GM23338 (cell line): ENCODE measurements at regions not wholly inside any gene's neighbourhood (a gene's known extent, or its start where the extent isn't known, plus 50 kb on each side); places are given as distances from the start of the nearest gene placed in this dataset.

Experiments used
- ATAC-seq: fragments of 200-7000 bp; cut with Tn5 transposase; 3 replicates; pipeline ENCODE4 v1.9.1; 2020
- DNase-seq: peaks from one replicate; pipeline ENCODE4 v3.0.0-alpha.2; 2015; ENCODE audit warnings: low spot score
- H2AFZ ChIP-seq: fragments of 200-600 bp; sonication (generic); 2 replicates; pipeline ENCODE4 v1.8.0; 2016; ENCODE audit warnings: antibody characterized with exemption, mild to moderate bottlenecking, moderate library complexity
- H3F3A ChIP-seq: fragments of 200-600 bp; sonication (generic); replicated peaks from 2 replicates; pipeline ENCODE4 v1.8.0; 2017; ENCODE audit warnings: antibody characterized with exemption, mixed run types, low read depth
- H3K27ac ChIP-seq: fragments of 200-600 bp; sonication (generic); 2 replicates; pipeline ENCODE4 v1.6.1; 2016; ENCODE audit warnings: low read depth
- H3K27me3 ChIP-seq: fragments of 200-600 bp; sonication (generic); 2 replicates; pipeline ENCODE4 v1.8.0; 2016; ENCODE audit warnings: mild to moderate bottlenecking, mixed run types, moderate library complexity; ENCODE audit not compliant: insufficient read depth
- H3K36me3 ChIP-seq: fragments of 200-600 bp; sonication (generic); 2 replicates; pipeline ENCODE4 v1.8.0; 2016; ENCODE audit warnings: mild to moderate bottlenecking; ENCODE audit not compliant: insufficient read depth
- H3K4me1 ChIP-seq: fragments of 200-600 bp; sonication (generic); 2 replicates; pipeline ENCODE4 v1.8.0; 2016; ENCODE audit warnings: mild to moderate bottlenecking, moderate library complexity; ENCODE audit not compliant: insufficient read depth
- H3K4me2 ChIP-seq: fragments of 200-600 bp; sonication (generic); 2 replicates; pipeline ENCODE4 v1.7.1; 2017; ENCODE audit warnings: mixed run types
- H3K4me3 ChIP-seq: fragments of 200-600 bp; sonication (generic); 2 replicates; pipeline ENCODE4 v1.6.1; 2016; ENCODE audit warnings: mixed run types
- H3K79me2 ChIP-seq: fragments of 200-600 bp; sonication (generic); replicated peaks from 2 replicates; pipeline ENCODE4 v1.8.0; 2017; ENCODE audit warnings: mild to moderate bottlenecking; ENCODE audit not compliant: insufficient read depth
- H3K9me2 ChIP-seq: fragments of 200-600 bp; sonication (generic); 2 replicates; pipeline ENCODE4 v1.8.0; 2017; ENCODE audit not compliant: insufficient read depth
- H4K20me1 ChIP-seq: fragments of 200-600 bp; sonication (generic); replicated peaks from 2 replicates; pipeline ENCODE4 v1.8.0; 2017; ENCODE audit warnings: mild to moderate bottlenecking; ENCODE audit not compliant: insufficient read depth
- H3K27ac Mint-ChIP-seq: 2 replicates; pipeline ENCODE4 v1.8.0; 2020; ENCODE audit warnings: inconsistent platforms, mild to moderate bottlenecking, moderate library complexity, mixed read lengths
- H3K27me3 Mint-ChIP-seq: 3 replicates; pipeline ENCODE4 v1.8.0; 2022; ENCODE audit warnings: low read depth, mild to moderate bottlenecking, moderate library complexity, mixed read lengths, inconsistent platforms; ENCODE audit not compliant: insufficient read depth, poor library complexity
- H3K36me3 Mint-ChIP-seq: 3 replicates; pipeline ENCODE4 v1.8.0; 2021; ENCODE audit warnings: low read depth, mild to moderate bottlenecking, inconsistent platforms, moderate library complexity, mixed read lengths
- H3K4me1 Mint-ChIP-seq: 3 replicates; pipeline ENCODE4 v1.8.0; 2020; ENCODE audit warnings: mild to moderate bottlenecking, inconsistent platforms, mixed read lengths
- H3K4me3 Mint-ChIP-seq: 3 replicates; pipeline ENCODE4 v1.8.0; 2021; ENCODE audit warnings: moderate library complexity, mild to moderate bottlenecking, inconsistent platforms, mixed read lengths
- H3K9me3 Mint-ChIP-seq: 3 replicates; pipeline ENCODE4 v1.8.0; 2020; ENCODE audit warnings: moderate library complexity, mild to moderate bottlenecking, inconsistent platforms, mixed read lengths
- CREB1 ChIP-seq: fragments of 250-450 bp; sonication (Bioruptor Pico); IDR thresholded peaks from 2 replicates; pipeline ENCODE4 v1.5.0; 2020; ENCODE audit warnings: low read depth, mild to moderate bottlenecking, moderate library complexity
- EZH2 ChIP-seq: fragments of 200-600 bp; sonication (generic); IDR thresholded peaks from one replicate; pipeline ENCODE4 v1.8.0; 2017; ENCODE audit warnings: antibody characterized with exemption, mild to moderate bottlenecking, low read depth; ENCODE audit not compliant: unreplicated experiment
- EZH2phosphoT487 ChIP-seq: fragments of 200-600 bp; sonication (generic); IDR thresholded peaks from one replicate; pipeline ENCODE4 v1.8.1; 2018; ENCODE audit warnings: antibody characterized with exemption; ENCODE audit not compliant: unreplicated experiment
- JUNB ChIP-seq: IDR thresholded peaks from one replicate; pipeline ENCODE4 v1.6.1; 2016; ENCODE audit warnings: antibody characterized with exemption; ENCODE audit not compliant: unreplicated experiment
- NANOG ChIP-seq: IDR thresholded peaks from 2 replicates; pipeline ENCODE4 v1.6.1; 2016; ENCODE audit warnings: antibody characterized with exemption, borderline replicate concordance
- POLR2AphosphoS5 ChIP-seq: IDR thresholded peaks from 2 replicates; pipeline ENCODE4 v1.6.1; 2016; ENCODE audit warnings: antibody characterized with exemption, low read depth
- STAT1 ChIP-seq: IDR thresholded peaks from one replicate; pipeline ENCODE4 v1.6.1; 2016; ENCODE audit warnings: antibody characterized with exemption; ENCODE audit not compliant: unreplicated experiment
- ZNF114 ChIP-seq: fragments of 250-450 bp; sonication (Bioruptor Pico); IDR thresholded peaks from 2 replicates; pipeline ENCODE4 v1.5.0; 2020; ENCODE audit warnings: mild to moderate bottlenecking, moderate library complexity
- ZNF331 ChIP-seq: fragments of 250-450 bp; sonication (Bioruptor Pico); IDR thresholded peaks from 2 replicates; pipeline ENCODE4 v1.5.0; 2020; ENCODE audit warnings: low read depth, mild to moderate bottlenecking, moderate library complexity
- TF ChIP-seq, protein P1 (sequence below): fragments of 250-450 bp; sonication (Bioruptor Pico); IDR thresholded peaks from 2 replicates; pipeline ENCODE4 v1.5.0; 2020; ENCODE audit warnings: mild to moderate bottlenecking, moderate library complexity
- TF ChIP-seq, protein P2 (sequence below), 2 experiments: fragments of 200-600 bp in 1 of 2; sonication (generic) in 1 of 2; conservative IDR thresholded peaks; 2 replicates each; pipeline versions ENCODE4 v1.5.1 to v1.6.1; 2016 to 2017; ENCODE audit warnings: antibody characterized with exemption in 2 of 2, low read depth in 2 of 2, mild to moderate bottlenecking in 2 of 2, moderate library complexity in 1 of 2
- TF ChIP-seq, protein P3 (sequence below): IDR thresholded peaks from 2 replicates; pipeline ENCODE4 v1.6.1; 2016; ENCODE audit warnings: antibody characterized with exemption
- TF ChIP-seq, protein P4 (sequence below): IDR thresholded peaks from one replicate; pipeline ENCODE4 v1.6.1; 2018; ENCODE audit warnings: antibody characterized with exemption; ENCODE audit not compliant: unreplicated experiment

DNA sequence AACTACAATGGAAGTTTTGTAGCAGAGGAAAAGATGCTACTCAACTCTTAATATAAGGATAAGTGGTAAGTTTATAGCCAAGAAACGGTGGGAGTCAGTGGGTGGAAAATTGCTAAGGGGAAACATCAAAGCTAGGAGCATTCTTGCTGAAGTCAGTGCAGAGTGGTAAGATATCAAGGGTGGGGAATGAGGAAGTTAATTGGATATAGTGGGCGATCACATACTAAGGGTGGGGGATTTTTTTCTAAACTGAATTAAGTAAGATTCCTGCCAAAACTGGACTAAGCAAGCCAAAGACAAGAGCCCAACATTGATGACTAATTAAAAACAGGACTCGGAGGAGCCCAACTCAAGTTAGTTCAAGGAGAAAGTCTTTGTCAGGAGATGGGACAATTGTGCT is 525.4 kb downstream of the CCDC85A start:
- Mint-ChIP-seq H3K27me3 (peaks cover 2% of the 10 kb centered on the region), H3K4me3 (no peak overlapping the region), H3K27ac (peak overlapping the region; percentile 0; the same call in 1 of the 2 replicates), H3K36me3 (no peaks in the 10 kb centered on the region), H3K4me1 (peaks cover 7% of the 10 kb centered on the region; the same call in 2 of the 3 replicates), H3K9me3 (no peaks in the 10 kb centered on the region)
- H3K36me3 ChIP-seq: no peaks in the 10 kb centered on the region
- no peaks in the 10 kb centered on the region for H3F3A ChIP-seq
- H3K9me2 ChIP-seq: no peaks in the 10 kb centered on the region
- no peak overlapping the region for H3K27ac ChIP-seq
- H4K20me1 ChIP-seq: no peaks in the 10 kb centered on the region
- H3K4me1 ChIP-seq: peaks cover 7% of the 10 kb centered on the region
- H3K79me2 ChIP-seq: no peaks in the 10 kb centered on the region
- no peak for TF ChIP-seq STAT1
- TF ChIP-seq ZNF331: no peak
- TF ChIP-seq POLR2AphosphoS5: no peak
- no peak for TF ChIP-seq EZH2phosphoT487
- TF ChIP-seq, protein P1, sequence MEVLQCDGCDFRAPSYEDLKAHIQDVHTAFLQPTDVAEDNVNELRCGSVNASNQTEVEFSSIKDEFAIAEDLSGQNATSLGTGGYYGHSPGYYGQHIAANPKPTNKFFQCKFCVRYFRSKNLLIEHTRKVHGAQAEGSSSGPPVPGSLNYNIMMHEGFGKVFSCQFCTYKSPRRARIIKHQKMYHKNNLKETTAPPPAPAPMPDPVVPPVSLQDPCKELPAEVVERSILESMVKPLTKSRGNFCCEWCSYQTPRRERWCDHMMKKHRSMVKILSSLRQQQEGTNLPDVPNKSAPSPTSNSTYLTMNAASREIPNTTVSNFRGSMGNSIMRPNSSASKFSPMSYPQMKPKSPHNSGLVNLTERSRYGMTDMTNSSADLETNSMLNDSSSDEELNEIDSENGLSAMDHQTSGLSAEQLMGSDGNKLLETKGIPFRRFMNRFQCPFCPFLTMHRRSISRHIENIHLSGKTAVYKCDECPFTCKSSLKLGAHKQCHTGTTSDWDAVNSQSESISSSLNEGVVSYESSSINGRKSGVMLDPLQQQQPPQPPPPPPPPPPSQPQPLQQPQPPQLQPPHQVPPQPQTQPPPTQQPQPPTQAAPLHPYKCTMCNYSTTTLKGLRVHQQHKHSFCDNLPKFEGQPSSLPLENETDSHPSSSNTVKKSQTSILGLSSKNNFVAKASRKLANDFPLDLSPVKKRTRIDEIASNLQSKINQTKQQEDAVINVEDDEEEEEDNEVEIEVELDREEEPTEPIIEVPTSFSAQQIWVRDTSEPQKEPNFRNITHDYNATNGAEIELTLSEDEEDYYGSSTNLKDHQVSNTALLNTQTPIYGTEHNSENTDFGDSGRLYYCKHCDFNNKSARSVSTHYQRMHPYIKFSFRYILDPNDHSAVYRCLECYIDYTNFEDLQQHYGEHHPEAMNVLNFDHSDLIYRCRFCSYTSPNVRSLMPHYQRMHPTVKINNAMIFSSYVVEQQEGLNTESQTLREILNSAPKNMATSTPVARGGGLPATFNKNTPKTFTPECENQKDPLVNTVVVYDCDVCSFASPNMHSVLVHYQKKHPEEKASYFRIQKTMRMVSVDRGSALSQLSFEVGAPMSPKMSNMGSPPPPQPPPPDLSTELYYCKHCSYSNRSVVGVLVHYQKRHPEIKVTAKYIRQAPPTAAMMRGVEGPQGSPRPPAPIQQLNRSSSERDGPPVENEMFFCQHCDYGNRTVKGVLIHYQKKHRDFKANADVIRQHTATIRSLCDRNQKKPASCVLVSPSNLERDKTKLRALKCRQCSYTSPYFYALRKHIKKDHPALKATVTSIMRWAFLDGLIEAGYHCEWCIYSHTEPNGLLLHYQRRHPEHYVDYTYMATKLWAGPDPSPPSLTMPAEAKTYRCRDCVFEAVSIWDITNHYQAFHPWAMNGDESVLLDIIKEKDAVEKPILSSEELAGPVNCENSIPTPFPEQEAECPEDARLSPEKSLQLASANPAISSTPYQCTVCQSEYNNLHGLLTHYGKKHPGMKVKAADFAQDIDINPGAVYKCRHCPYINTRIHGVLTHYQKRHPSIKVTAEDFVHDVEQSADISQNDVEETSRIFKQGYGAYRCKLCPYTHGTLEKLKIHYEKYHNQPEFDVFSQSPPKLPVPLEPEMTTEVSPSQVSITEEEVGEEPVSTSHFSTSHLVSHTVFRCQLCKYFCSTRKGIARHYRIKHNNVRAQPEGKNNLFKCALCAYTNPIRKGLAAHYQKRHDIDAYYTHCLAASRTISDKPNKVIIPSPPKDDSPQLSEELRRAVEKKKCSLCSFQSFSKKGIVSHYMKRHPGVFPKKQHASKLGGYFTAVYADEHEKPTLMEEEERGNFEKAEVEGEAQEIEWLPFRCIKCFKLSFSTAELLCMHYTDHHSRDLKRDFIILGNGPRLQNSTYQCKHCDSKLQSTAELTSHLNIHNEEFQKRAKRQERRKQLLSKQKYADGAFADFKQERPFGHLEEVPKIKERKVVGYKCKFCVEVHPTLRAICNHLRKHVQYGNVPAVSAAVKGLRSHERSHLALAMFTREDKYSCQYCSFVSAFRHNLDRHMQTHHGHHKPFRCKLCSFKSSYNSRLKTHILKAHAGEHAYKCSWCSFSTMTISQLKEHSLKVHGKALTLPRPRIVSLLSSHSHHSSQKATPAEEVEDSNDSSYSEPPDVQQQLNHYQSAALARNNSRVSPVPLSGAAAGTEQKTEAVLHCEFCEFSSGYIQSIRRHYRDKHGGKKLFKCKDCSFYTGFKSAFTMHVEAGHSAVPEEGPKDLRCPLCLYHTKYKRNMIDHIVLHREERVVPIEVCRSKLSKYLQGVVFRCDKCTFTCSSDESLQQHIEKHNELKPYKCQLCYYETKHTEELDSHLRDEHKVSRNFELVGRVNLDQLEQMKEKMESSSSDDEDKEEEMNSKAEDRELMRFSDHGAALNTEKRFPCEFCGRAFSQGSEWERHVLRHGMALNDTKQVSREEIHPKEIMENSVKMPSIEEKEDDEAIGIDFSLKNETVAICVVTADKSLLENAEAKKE (CRISPR knock-in tag): no peak
- TF ChIP-seq, protein P2, sequence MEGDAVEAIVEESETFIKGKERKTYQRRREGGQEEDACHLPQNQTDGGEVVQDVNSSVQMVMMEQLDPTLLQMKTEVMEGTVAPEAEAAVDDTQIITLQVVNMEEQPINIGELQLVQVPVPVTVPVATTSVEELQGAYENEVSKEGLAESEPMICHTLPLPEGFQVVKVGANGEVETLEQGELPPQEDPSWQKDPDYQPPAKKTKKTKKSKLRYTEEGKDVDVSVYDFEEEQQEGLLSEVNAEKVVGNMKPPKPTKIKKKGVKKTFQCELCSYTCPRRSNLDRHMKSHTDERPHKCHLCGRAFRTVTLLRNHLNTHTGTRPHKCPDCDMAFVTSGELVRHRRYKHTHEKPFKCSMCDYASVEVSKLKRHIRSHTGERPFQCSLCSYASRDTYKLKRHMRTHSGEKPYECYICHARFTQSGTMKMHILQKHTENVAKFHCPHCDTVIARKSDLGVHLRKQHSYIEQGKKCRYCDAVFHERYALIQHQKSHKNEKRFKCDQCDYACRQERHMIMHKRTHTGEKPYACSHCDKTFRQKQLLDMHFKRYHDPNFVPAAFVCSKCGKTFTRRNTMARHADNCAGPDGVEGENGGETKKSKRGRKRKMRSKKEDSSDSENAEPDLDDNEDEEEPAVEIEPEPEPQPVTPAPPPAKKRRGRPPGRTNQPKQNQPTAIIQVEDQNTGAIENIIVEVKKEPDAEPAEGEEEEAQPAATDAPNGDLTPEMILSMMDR (conservative IDR thresholded peaks at IDR 0.05; ENCODE audit: low read depth in 2 of 2): no peak
- no peak for TF ChIP-seq ZNF114 (CRISPR knock-in tag)
- TF ChIP-seq, protein P3, sequence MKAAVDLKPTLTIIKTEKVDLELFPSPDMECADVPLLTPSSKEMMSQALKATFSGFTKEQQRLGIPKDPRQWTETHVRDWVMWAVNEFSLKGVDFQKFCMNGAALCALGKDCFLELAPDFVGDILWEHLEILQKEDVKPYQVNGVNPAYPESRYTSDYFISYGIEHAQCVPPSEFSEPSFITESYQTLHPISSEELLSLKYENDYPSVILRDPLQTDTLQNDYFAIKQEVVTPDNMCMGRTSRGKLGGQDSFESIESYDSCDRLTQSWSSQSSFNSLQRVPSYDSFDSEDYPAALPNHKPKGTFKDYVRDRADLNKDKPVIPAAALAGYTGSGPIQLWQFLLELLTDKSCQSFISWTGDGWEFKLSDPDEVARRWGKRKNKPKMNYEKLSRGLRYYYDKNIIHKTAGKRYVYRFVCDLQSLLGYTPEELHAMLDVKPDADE: no peak
- TF ChIP-seq CREB1 (CRISPR knock-in tag): no peak
- no peak for TF ChIP-seq JUNB
- TF ChIP-seq, protein P4, sequence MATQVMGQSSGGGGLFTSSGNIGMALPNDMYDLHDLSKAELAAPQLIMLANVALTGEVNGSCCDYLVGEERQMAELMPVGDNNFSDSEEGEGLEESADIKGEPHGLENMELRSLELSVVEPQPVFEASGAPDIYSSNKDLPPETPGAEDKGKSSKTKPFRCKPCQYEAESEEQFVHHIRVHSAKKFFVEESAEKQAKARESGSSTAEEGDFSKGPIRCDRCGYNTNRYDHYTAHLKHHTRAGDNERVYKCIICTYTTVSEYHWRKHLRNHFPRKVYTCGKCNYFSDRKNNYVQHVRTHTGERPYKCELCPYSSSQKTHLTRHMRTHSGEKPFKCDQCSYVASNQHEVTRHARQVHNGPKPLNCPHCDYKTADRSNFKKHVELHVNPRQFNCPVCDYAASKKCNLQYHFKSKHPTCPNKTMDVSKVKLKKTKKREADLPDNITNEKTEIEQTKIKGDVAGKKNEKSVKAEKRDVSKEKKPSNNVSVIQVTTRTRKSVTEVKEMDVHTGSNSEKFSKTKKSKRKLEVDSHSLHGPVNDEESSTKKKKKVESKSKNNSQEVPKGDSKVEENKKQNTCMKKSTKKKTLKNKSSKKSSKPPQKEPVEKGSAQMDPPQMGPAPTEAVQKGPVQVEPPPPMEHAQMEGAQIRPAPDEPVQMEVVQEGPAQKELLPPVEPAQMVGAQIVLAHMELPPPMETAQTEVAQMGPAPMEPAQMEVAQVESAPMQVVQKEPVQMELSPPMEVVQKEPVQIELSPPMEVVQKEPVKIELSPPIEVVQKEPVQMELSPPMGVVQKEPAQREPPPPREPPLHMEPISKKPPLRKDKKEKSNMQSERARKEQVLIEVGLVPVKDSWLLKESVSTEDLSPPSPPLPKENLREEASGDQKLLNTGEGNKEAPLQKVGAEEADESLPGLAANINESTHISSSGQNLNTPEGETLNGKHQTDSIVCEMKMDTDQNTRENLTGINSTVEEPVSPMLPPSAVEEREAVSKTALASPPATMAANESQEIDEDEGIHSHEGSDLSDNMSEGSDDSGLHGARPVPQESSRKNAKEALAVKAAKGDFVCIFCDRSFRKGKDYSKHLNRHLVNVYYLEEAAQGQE: no peak
- TF ChIP-seq EZH2: no peak
- no peak for TF ChIP-seq NANOG
- no peak overlapping the region for H3K4me2 ChIP-seq
- DNase-seq (no peak), ATAC-seq (no peak)
- no peak overlapping the region for H3K4me3 ChIP-seq
- no peaks in the 10 kb centered on the region for H3K27me3 ChIP-seq
- H2AFZ ChIP-seq: no peak overlapping the region
